PFSK-1 (cell line): ENCODE measurements at regions not wholly inside any gene's neighbourhood (a gene's known extent, or its start where the extent isn't known, plus 50 kb on each side); places are given as distances from the start of the nearest gene placed in this dataset.

Source experiments
- FOXP2 ChIP-seq: optimal IDR thresholded peaks from 2 replicates; pipeline ENCODE3; 2011; ENCODE audit warnings: borderline replicate concordance, control low read depth, inconsistent platforms; ENCODE audit not compliant: insufficient read depth; ENCODE audit errors: extremely low read length, extremely low read depth
- POLR2AphosphoS5 ChIP-seq: IDR thresholded peaks from 2 replicates; pipeline ENCODE4 v1.6.1; 2012; ENCODE audit warnings: low read depth, mild to moderate bottlenecking, control low read depth, low read length, moderate library complexity
- REST ChIP-seq, 2 experiments: IDR thresholded peaks; 2 replicates each; pipeline versions ENCODE4 v1.6.1 to v1.8.0; 2011 to 2012; ENCODE audit warnings: low read depth in 2 of 2, low read length in 2 of 2, control low read depth in 1 of 2, inconsistent platforms in 1 of 2, mild to moderate bottlenecking in 1 of 2, moderate library complexity in 1 of 2; ENCODE audit not compliant: insufficient read depth in 1 of 2
- SIN3A ChIP-seq: IDR thresholded peaks from 2 replicates; pipeline ENCODE4 v1.6.1; 2012; ENCODE audit warnings: mild to moderate bottlenecking, low read length, moderate library complexity, borderline replicate concordance; ENCODE audit not compliant: insufficient read depth
- TAF1 ChIP-seq: IDR thresholded peaks from 2 replicates; pipeline ENCODE4 v1.6.1; 2012; ENCODE audit warnings: low read length, control low read depth, borderline replicate concordance; ENCODE audit not compliant: insufficient read depth

GRCh38 chr22:34308101-34308500 lies 387.8 kb upstream of the LARGE1 start:
- TF ChIP-seq TAF1 (no peak), POLR2AphosphoS5 (no peak), REST (IDR thresholded peaks at IDR 0.05; ENCODE audit: insufficient read depth in 1 of 2, low read depth in 2 of 2, low read length in 2 of 2) (no peak), SIN3A (no peak), FOXP2 (no peak)
